ENCODE measurements at regions not wholly inside any gene's neighbourhood (a gene's known extent, or its start where the extent isn't known, plus 50 kb on each side); places are given as distances from the start of the nearest gene placed in this dataset.
"Not testable (repeated sequence)": the region's sequence is repeated elsewhere in the genome, so short reads cannot be mapped to it uniquely, and the experiment has no call there.

GRCh38 chr5:39977066-39977655 is 552.4 kb upstream of the DAB2 start:
- intact Hi-C loops (cut with DNase I): no loop called here
- ATAC-seq (no peak), DNase-seq (ENCODE audit: low spot score) (no peak)

- ATAC-seq (no peak), DNase-seq (ENCODE audit: low spot score) (no peak)
- intact Hi-C loops (cut with DNase I): no loop called here
Observed at GRCh38 chr5:39970117-39970798, 545.5 kb upstream of the DAB2 start.

- ATAC-seq (no peak), DNase-seq (ENCODE audit: low spot score) (no peak)
- intact Hi-C loops (cut with DNase I): no loop called here
Observed at GRCh38 chr5:39968381-39968780, 543.6 kb upstream of the DAB2 start.

- intact Hi-C loops (cut with DNase I): no loop called here
- ATAC-seq (no peak), DNase-seq (ENCODE audit: low spot score) (no peak)
Observed at GRCh38 chr5:39955156-39955555, 530.4 kb upstream of the DAB2 start.

GRCh38 chr5:39951070-39951469 is 526.3 kb upstream of the DAB2 start:
- DNase-seq (ENCODE audit: low spot score) (no peak), ATAC-seq (no peak)
- intact Hi-C loops (cut with DNase I): loop anchor here (5.0 kb wide), 1 partner anchor 1369 kb away; no protein-coding TSS in a partner anchor

- ATAC-seq (peak; percentile 76), DNase-seq (ENCODE audit: low spot score) (peak; percentile 64)
- intact Hi-C loops (cut with DNase I): no loop called here
Observed at GRCh38 chr5:39948867-39949468, 524.2 kb upstream of the DAB2 start.

- ATAC-seq: no peak
- no peak for DNase-seq (ENCODE audit: low spot score)
- intact Hi-C loops (cut with DNase I): no loop called here
Observed at GRCh38 chr5:39948341-39948740, 523.6 kb upstream of the DAB2 start.

- ATAC-seq (peak; percentile 93), DNase-seq (ENCODE audit: low spot score) (peak; percentile 54)
- intact Hi-C loops (cut with DNase I): no loop called here
Observed at GRCh38 chr5:39947657-39948056, 522.9 kb upstream of the DAB2 start.

- ATAC-seq: no peak
- intact Hi-C loops (cut with DNase I): no loop called here
- DNase-seq (ENCODE audit: low spot score): no peak
Observed at GRCh38 chr5:39946356-39947045, 521.7 kb upstream of the DAB2 start.

GRCh38 chr5:39945870-39946269 is 521.1 kb upstream of the DAB2 start:
- DNase-seq (ENCODE audit: low spot score) (no peak), ATAC-seq (no peak)
- intact Hi-C loops (cut with DNase I): no loop called here

GRCh38 chr5:39943811-39944210 is 519.0 kb upstream of the DAB2 start:
- ATAC-seq (no peak), DNase-seq (ENCODE audit: low spot score) (no peak)
- intact Hi-C loops (cut with DNase I): no loop called here

GRCh38 chr5:39942606-39943005 is 517.8 kb upstream of the DAB2 start:
- ATAC-seq (no peak), DNase-seq (ENCODE audit: low spot score) (no peak)
- intact Hi-C loops (cut with DNase I): no loop called here

GRCh38 chr5:39941416-39941815 is 516.6 kb upstream of the DAB2 start:
- no peak for DNase-seq (ENCODE audit: low spot score)
- ATAC-seq: no peak
- intact Hi-C loops (cut with DNase I): no loop called here

- intact Hi-C loops (cut with DNase I): no loop called here
- ATAC-seq (no peak), DNase-seq (ENCODE audit: low spot score) (no peak)
Observed at GRCh38 chr5:39934830-39935229, 510.1 kb upstream of the DAB2 start.

- DNase-seq (ENCODE audit: low spot score): no peak
Observed at GRCh38 chr5:39933061-39933460, 508.3 kb upstream of the DAB2 start.

GRCh38 chr5:39928709-39929108 is 503.9 kb upstream of the DAB2 start:
- no peak for DNase-seq (ENCODE audit: low spot score)
- ATAC-seq: no peak
- intact Hi-C loops (cut with DNase I): no loop called here

More at GRCh38 chr5:39933061-39933460, 508.3 kb upstream of the DAB2 start:
- intact Hi-C loops (cut with DNase I): no loop called here
- ATAC-seq: no peak

GRCh38 chr5:39919876-39920275 is 495.1 kb upstream of the DAB2 start:
- intact Hi-C loops (cut with DNase I): no loop called here
- ATAC-seq (no peak), DNase-seq (ENCODE audit: low spot score) (no peak)

GRCh38 chr5:39912906-39913305 is 488.1 kb upstream of the DAB2 start:
- intact Hi-C loops (cut with DNase I): no loop called here
- ATAC-seq (no peak), DNase-seq (ENCODE audit: low spot score) (no peak)

- intact Hi-C loops (cut with DNase I); ATAC-seq; DNase-seq (ENCODE audit: low spot score): not testable (repeated sequence)
Observed at GRCh38 chr5:39907267-39907951, 482.6 kb upstream of the DAB2 start.
